Retina (tissue), 1 donor: ENCODE measurements at regions not wholly inside any gene's neighbourhood (a gene's known extent, or its start where the extent isn't known, plus 50 kb on each side); places are given as distances from the start of the nearest gene placed in this dataset.

Source experiments
- DNase-seq: peaks from one replicate; pipeline ENCODE4 v3.0.0-alpha.2; 2016

- DNase-seq, result no peak
These were observed 158.5 kb upstream of the ADAMTS16 start for GRCh38 chr5:4981608-4982007.

- DNase-seq, result no peak
These were observed 156.4 kb upstream of the ADAMTS16 start for GRCh38 chr5:4983701-4984100.

GRCh38 chr5:4984461-4984860 is 155.7 kb upstream of the ADAMTS16 start:
- no peak for DNase-seq

- DNase-seq, result no peak
These were observed 152.7 kb upstream of the ADAMTS16 start for GRCh38 chr5:4987431-4987830.

GRCh38 chr5:4989118-4989517 is 151.0 kb upstream of the ADAMTS16 start:
- no peak for DNase-seq

GRCh38 chr5:4990017-4990416 is 150.1 kb upstream of the ADAMTS16 start:
- no peak for DNase-seq

- no peak for DNase-seq
These were observed 149.7 kb upstream of the ADAMTS16 start for GRCh38 chr5:4990462-4990861.

- DNase-seq, result no peak
These were observed 148.2 kb upstream of the ADAMTS16 start for GRCh38 chr5:4991925-4992324.

- no peak for DNase-seq
These were observed 145.1 kb upstream of the ADAMTS16 start for GRCh38 chr5:4995014-4995413.

- DNase-seq, result no peak
These were observed 134.8 kb upstream of the ADAMTS16 start for GRCh38 chr5:5005353-5005752.

GRCh38 chr5:5006548-5006947 is 133.6 kb upstream of the ADAMTS16 start:
- no peak for DNase-seq

- no peak for DNase-seq
These were observed 130.9 kb upstream of the ADAMTS16 start for GRCh38 chr5:5009240-5009639.

GRCh38 chr5:5011151-5011550 is 129.0 kb upstream of the ADAMTS16 start:
- DNase-seq, result no peak

GRCh38 chr5:5014586-5015235 is 125.4 kb upstream of the ADAMTS16 start:
- no peak for DNase-seq

GRCh38 chr5:5017827-5018577 is 122.1 kb upstream of the ADAMTS16 start:
- DNase-seq, result no peak

- no peak for DNase-seq
These were observed 121.6 kb upstream of the ADAMTS16 start for GRCh38 chr5:5018578-5018970.

GRCh38 chr5:5021436-5021835 is 118.7 kb upstream of the ADAMTS16 start:
- no peak for DNase-seq

- DNase-seq, result no peak
These were observed 114.9 kb upstream of the ADAMTS16 start for GRCh38 chr5:5025098-5025773.

GRCh38 chr5:5025774-5026408 is 114.2 kb upstream of the ADAMTS16 start:
- no peak for DNase-seq

- DNase-seq, result no peak
These were observed 113.7 kb upstream of the ADAMTS16 start for GRCh38 chr5:5026409-5026785.

GRCh38 chr5:5031665-5032064 is 108.5 kb upstream of the ADAMTS16 start:
- no peak for DNase-seq

GRCh38 chr5:5037674-5038073 is 102.5 kb upstream of the ADAMTS16 start:
- no peak for DNase-seq

- DNase-seq, result no peak
These were observed 100.2 kb upstream of the ADAMTS16 start for GRCh38 chr5:5039918-5040317.

GRCh38 chr5:5040712-5041111 is 99.4 kb upstream of the ADAMTS16 start:
- no peak for DNase-seq
